Fibroblast of lung (primary cell): ENCODE measurements at regions not wholly inside any gene's neighbourhood (a gene's known extent, or its start where the extent isn't known, plus 50 kb on each side); places are given as distances from the start of the nearest gene placed in this dataset.

Experiments used
- DNase-seq, 2 donors: peaks; one replicate each; pipeline versions ENCODE4 v3.0.0 to v3.0.0-alpha.2; 2010; ENCODE audit warnings: low read depth in 2 of 2
- H2AFZ ChIP-seq: 2 replicates; pipeline ENCODE4 v1.5.1; 2012; ENCODE audit warnings: low read length, control low read depth, inconsistent platforms
- H3K27ac ChIP-seq: 2 replicates; pipeline ENCODE4 v1.5.1; 2011; ENCODE audit warnings: low read length, control low read depth; ENCODE audit not compliant: insufficient read depth
- H3K27me3 ChIP-seq: 2 replicates; pipeline ENCODE4 v1.5.1; 2011; ENCODE audit warnings: mild to moderate bottlenecking, low read length; ENCODE audit not compliant: control insufficient read depth, insufficient read depth
- H3K36me3 ChIP-seq: 2 replicates; pipeline ENCODE4 v1.5.1; 2011; ENCODE audit warnings: low read length; ENCODE audit not compliant: control insufficient read depth, insufficient read depth
- H3K4me1 ChIP-seq: 2 replicates; pipeline ENCODE4 v1.5.1; 2011; ENCODE audit warnings: low read length; ENCODE audit not compliant: control insufficient read depth, insufficient read depth; ENCODE audit errors: extremely low read depth
- H3K4me2 ChIP-seq: 2 replicates; pipeline ENCODE4 v1.5.1; 2011; ENCODE audit warnings: low read length, control low read depth; ENCODE audit not compliant: insufficient read depth; ENCODE audit errors: extremely low read depth
- H3K4me3 ChIP-seq, 4 experiments: fragments of 200-600 bp in 1 of 4; sonication (generic) in 1 of 4; replicated peaks in 1 of 4; 2 replicates each; pipeline ENCODE4 v1.5.1; 2011 to 2016; ENCODE audit warnings: low read length in 4 of 4, low read depth in 3 of 4, mild to moderate bottlenecking in 3 of 4, control low read depth in 2 of 4, inconsistent platforms in 1 of 4, mixed read lengths in 1 of 4; ENCODE audit not compliant: insufficient read depth in 1 of 4; ENCODE audit errors: control extremely low read depth in 1 of 4
- H3K79me2 ChIP-seq: 2 replicates; pipeline ENCODE4 v1.5.1; 2012; ENCODE audit warnings: mild to moderate bottlenecking, low read length, inconsistent platforms; ENCODE audit not compliant: control insufficient read depth, insufficient read depth
- H3K9ac ChIP-seq: 2 replicates; pipeline ENCODE4 v1.5.1; 2011; ENCODE audit warnings: mild to moderate bottlenecking, low read length, control low read depth; ENCODE audit not compliant: insufficient read depth
- H3K9me3 ChIP-seq: 2 replicates; pipeline ENCODE4 v1.5.1; 2012; ENCODE audit warnings: low read depth, low read length; ENCODE audit not compliant: control insufficient read depth, insufficient read depth
- H4K20me1 ChIP-seq: 2 replicates; pipeline ENCODE4 v1.5.1; 2011; ENCODE audit warnings: low read length; ENCODE audit not compliant: control insufficient read depth, insufficient read depth; ENCODE audit errors: extremely low read depth
- EZH2 ChIP-seq: IDR thresholded peaks from 2 replicates; pipeline ENCODE4 v1.5.1; 2012; ENCODE audit warnings: low read length, control low read depth, mild to moderate bottlenecking; ENCODE audit errors: missing control alignments
- TF ChIP-seq, protein P1 (sequence below), 2 donors: IDR thresholded peaks in 1 of 2; conservative IDR thresholded peaks in 1 of 2; 1 replicate in 1 of 2; 2 replicates in 1 of 2; pipeline ENCODE4 v1.5.1; 2011 to 2012; ENCODE audit warnings: low read length in 2 of 2, control low read depth in 1 of 2, inconsistent platforms in 1 of 2, low read depth in 1 of 2, mild to moderate bottlenecking in 1 of 2

DNA sequence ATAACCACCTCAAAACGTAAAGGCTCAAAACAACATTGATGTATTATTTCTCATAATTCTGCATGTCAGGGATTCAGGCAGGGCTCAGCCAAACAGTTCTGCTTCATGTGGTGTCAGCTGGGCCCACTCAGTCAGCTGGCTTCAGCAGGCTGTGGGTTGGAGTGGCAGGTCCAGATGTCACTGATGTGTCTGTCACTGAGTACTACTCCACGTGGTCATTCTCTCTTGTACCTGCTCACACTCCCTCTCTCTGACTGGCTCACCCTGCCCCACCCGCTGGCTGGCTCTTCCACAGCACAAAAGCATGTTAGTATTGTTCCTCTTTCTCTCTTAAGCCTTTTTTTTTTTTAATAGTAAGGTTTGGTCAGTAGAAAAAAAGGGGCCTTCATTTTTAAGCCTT, 182.4 kb downstream of the DICER1 start:
- H3K36me3 ChIP-seq = no peaks in the 10 kb centered on the region
- no peak overlapping the region for H3K27ac ChIP-seq

DNA sequence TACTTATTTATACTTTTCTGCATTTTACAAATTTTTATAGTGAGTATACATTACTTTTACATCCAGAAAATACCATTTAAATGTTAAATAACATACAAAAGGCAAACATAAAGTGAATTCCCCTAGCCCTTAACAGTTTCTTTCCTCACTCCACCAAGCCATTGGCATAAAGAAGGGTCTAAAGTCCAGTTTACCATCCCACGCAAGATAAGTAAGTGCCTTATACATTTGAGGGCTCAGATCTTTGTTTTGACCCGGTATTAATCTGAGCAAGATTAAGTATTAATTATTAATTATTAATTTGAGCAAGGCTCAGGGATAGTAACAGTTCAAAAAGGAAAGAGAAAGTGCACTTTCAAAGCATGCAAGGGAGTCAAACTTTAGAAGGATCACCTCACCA, 182.9 kb downstream of the DICER1 start:
- no peak overlapping the region for H3K9ac ChIP-seq
- no peak for DNase-seq
- H2AFZ ChIP-seq = no peak overlapping the region
- H3K4me2 ChIP-seq = no peak overlapping the region
- H3K79me2 ChIP-seq = no peaks in the 10 kb centered on the region
- H4K20me1 ChIP-seq = no peaks in the 10 kb centered on the region
- H3K27ac ChIP-seq = no peak overlapping the region
- no peaks in the 10 kb centered on the region for H3K36me3 ChIP-seq
- H3K9me3 ChIP-seq = no peaks in the 10 kb centered on the region
- H3K4me3 ChIP-seq = no peak overlapping the region
- no peaks in the 10 kb centered on the region for H3K27me3 ChIP-seq
- TF ChIP-seq, protein P1, sequence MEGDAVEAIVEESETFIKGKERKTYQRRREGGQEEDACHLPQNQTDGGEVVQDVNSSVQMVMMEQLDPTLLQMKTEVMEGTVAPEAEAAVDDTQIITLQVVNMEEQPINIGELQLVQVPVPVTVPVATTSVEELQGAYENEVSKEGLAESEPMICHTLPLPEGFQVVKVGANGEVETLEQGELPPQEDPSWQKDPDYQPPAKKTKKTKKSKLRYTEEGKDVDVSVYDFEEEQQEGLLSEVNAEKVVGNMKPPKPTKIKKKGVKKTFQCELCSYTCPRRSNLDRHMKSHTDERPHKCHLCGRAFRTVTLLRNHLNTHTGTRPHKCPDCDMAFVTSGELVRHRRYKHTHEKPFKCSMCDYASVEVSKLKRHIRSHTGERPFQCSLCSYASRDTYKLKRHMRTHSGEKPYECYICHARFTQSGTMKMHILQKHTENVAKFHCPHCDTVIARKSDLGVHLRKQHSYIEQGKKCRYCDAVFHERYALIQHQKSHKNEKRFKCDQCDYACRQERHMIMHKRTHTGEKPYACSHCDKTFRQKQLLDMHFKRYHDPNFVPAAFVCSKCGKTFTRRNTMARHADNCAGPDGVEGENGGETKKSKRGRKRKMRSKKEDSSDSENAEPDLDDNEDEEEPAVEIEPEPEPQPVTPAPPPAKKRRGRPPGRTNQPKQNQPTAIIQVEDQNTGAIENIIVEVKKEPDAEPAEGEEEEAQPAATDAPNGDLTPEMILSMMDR (conservative IDR thresholded peaks at IDR 0.05 in 1 of 2, IDR thresholded peaks at IDR 0.05 in 1 of 2; ENCODE audit: low read depth in 1 of 2, low read length in 2 of 2) = no peak
- no peak for TF ChIP-seq EZH2
- no peaks in the 10 kb centered on the region for H3K4me1 ChIP-seq

More for the DNA sequence above, 182.4 kb downstream of the DICER1 start:
- Histone ChIP-seq H3K4me2 (no peak overlapping the region), H3K9ac (no peak overlapping the region), H3K4me3 (no peak overlapping the region), H3K79me2 (no peaks in the 10 kb centered on the region), H3K9me3 (no peaks in the 10 kb centered on the region), H4K20me1 (no peaks in the 10 kb centered on the region), H3K27me3 (no peaks in the 10 kb centered on the region), H2AFZ (no peak overlapping the region), H3K4me1 (no peaks in the 10 kb centered on the region)
- no peak for TF ChIP-seq EZH2
- TF ChIP-seq, protein P1 (conservative IDR thresholded peaks at IDR 0.05 in 1 of 2, IDR thresholded peaks at IDR 0.05 in 1 of 2; ENCODE audit: low read depth in 1 of 2, low read length in 2 of 2) = no peak
- no peak for DNase-seq

DNA sequence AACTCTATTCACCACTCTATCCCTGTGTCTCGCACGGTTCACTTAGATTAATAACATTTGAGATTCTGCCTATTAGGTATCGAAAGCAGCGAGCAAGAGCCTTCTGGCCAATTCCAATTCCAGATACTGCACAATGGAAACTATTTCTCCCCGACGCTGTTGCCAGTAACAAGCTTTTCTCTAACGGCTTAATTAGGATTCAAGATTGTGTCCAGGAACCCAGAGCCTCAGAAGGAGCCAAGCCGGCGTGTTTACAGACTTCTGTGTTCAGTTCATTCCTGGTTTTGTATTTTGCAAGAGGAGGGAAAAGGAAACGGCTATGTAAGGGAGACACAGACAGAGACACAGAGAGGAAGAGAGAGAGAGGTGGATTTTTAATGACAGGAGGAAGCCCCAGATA, 185.6 kb downstream of the DICER1 start:
- Histone ChIP-seq H3K27ac (no peak overlapping the region), H3K36me3 (no peaks in the 10 kb centered on the region), H3K4me2 (no peak overlapping the region), H3K79me2 (no peaks in the 10 kb centered on the region), H2AFZ (no peak overlapping the region), H3K9ac (no peak overlapping the region), H4K20me1 (no peaks in the 10 kb centered on the region), H3K4me3 (no peak overlapping the region), H3K4me1 (no peaks in the 10 kb centered on the region), H3K27me3 (no peaks in the 10 kb centered on the region), H3K9me3 (no peaks in the 10 kb centered on the region)
- no peak for TF ChIP-seq EZH2
- TF ChIP-seq, protein P1 (conservative IDR thresholded peaks at IDR 0.05 in 1 of 2, IDR thresholded peaks at IDR 0.05 in 1 of 2; ENCODE audit: low read depth in 1 of 2, low read length in 2 of 2) = no peak
- peak in 1 of 2 donors; percentile 7 for DNase-seq
